ENCODE measurements at regions not wholly inside any gene's neighbourhood (a gene's known extent, or its start where the extent isn't known, plus 50 kb on each side); places are given as distances from the start of the nearest gene placed in this dataset.

- no peak for DNase-seq
These were observed 50.1 kb upstream of the KCNA1 start for GRCh38 chr12:4859478-4860210.

Data from NCI-H2029 treated with DMSO at 0.1 percent for 48 hours (cell line).